ENCODE measurements at regions not wholly inside any gene's neighbourhood (a gene's known extent, or its start where the extent isn't known, plus 50 kb on each side); places are given as distances from the start of the nearest gene placed in this dataset.

DNA sequence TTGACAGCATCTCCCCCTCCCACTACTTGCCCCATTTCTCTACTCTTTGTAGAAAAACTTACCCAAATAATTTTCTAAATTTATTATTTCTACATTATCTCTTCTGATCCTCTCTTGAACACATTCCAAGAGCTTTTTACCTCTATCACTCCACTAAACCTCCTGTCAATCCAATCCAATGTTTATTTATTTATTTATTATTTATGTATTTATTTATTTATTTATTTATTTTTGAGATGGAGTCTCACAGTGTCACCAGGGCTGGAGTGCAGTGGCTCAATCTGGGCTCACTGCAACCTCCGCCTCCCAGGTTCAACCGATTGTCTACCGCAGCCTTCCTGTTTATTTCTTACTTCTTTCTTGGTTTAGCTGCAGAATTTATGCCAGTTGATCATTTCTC, 178.5 kb upstream of the GAS1 start:
- Histone ChIP-seq H2BK12ac (ENCODE audit: low read length) (no peak overlapping the region), H3K9me3 (ENCODE audit: insufficient read depth, low read depth, low read length) (no peaks in the 10 kb centered on the region), H3K27me3 (ENCODE audit: insufficient read depth, low read length) (no peaks in the 10 kb centered on the region), H4K12ac (ENCODE audit: low read depth, low read length) (no peak overlapping the region), H3K79me2 (ENCODE audit: control insufficient read depth, insufficient read depth, low read length, poor library complexity) (no peaks in the 10 kb centered on the region), H2BK5ac (ENCODE audit: low read depth, low read length, poor library complexity) (no peak overlapping the region), H3K27ac (ENCODE audit: low read depth, low read length) (no peak overlapping the region), H2BK120ac (ENCODE audit: insufficient read depth, low read length, poor library complexity) (no peak overlapping the region), H2AK5ac (ENCODE audit: low read length) (no peak overlapping the region), H3K4me1 (ENCODE audit: control insufficient read depth in 1 of 2, insufficient read depth in 2 of 2, low read length in 2 of 2) (no peaks in the 10 kb centered on the region), H3K79me1 (ENCODE audit: low read length) (no peaks in the 10 kb centered on the region), H3K14ac (ENCODE audit: low read length) (no peak overlapping the region), H3K4me2 (ENCODE audit: low read length) (no peak overlapping the region), H3K36me3 (ENCODE audit: control insufficient read depth in 1 of 2, insufficient read depth in 2 of 2, low read length in 2 of 2) (no peaks in the 10 kb centered on the region), H3K23ac (ENCODE audit: low read length) (no peak overlapping the region), H3K4ac (ENCODE audit: low read depth, low read length) (no peak overlapping the region), H2AFZ (ENCODE audit: insufficient read depth, low read length, poor library complexity) (no peak overlapping the region), H3K4me3 (ENCODE audit: low read depth, low read length) (no peak overlapping the region), H3K18ac (ENCODE audit: low read length) (no peak overlapping the region), H4K8ac (ENCODE audit: low read depth, low read length) (no peak overlapping the region), H3K9ac (ENCODE audit: low read length) (no peak overlapping the region), H4K91ac (ENCODE audit: low read depth, low read length) (no peak overlapping the region)
- WGBS (ENCODE audit: extremely low coverage, insufficient coverage, insufficient read length), result no CpG with 5 or more reads among the region's 3 CpGs
- no peak for DNase-seq

DNA sequence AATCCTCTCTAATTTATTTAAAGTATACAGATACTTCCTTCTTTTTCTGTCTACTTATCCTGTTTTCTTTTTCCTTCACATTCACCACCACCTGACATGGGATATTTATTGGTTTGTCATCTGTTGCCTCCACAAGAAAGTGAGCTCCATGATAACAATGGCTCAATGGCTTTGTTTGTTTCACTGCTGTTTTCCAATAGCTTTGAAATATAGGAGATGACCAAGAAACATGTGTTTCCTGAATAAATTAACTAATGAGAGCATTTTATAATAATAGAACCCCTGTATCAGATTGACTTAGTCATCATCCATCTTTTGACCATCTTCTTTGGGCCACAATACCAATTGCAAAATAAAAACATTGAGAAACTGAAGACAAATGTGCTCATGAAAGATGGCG, 180.2 kb upstream of the GAS1 start:
- no peak overlapping the region for H3K4ac ChIP-seq (ENCODE audit: low read depth, low read length)
- no peaks in the 10 kb centered on the region for H3K9me3 ChIP-seq (ENCODE audit: insufficient read depth, low read depth, low read length)
- DNase-seq, result no peak
- no peak overlapping the region for H3K23ac ChIP-seq (ENCODE audit: low read length)
- H3K79me2 ChIP-seq (ENCODE audit: control insufficient read depth, insufficient read depth, low read length, poor library complexity), result no peaks in the 10 kb centered on the region
- H3K36me3 ChIP-seq (ENCODE audit: control insufficient read depth in 1 of 2, insufficient read depth in 2 of 2, low read length in 2 of 2), result no peaks in the 10 kb centered on the region
- H3K4me1 ChIP-seq (ENCODE audit: control insufficient read depth in 1 of 2, insufficient read depth in 2 of 2, low read length in 2 of 2), result no peaks in the 10 kb centered on the region
- H3K79me1 ChIP-seq (ENCODE audit: low read length), result no peaks in the 10 kb centered on the region
- H2AFZ ChIP-seq (ENCODE audit: insufficient read depth, low read length, poor library complexity), result no peak overlapping the region
- no peaks in the 10 kb centered on the region for H3K27me3 ChIP-seq (ENCODE audit: insufficient read depth, low read length)
- no peak overlapping the region for H3K14ac ChIP-seq (ENCODE audit: low read length)
- H2BK5ac ChIP-seq (ENCODE audit: low read depth, low read length, poor library complexity), result no peak overlapping the region
- H3K4me3 ChIP-seq (ENCODE audit: low read depth, low read length), result no peak overlapping the region
- no peak overlapping the region for H4K12ac ChIP-seq (ENCODE audit: low read depth, low read length)
- no peak overlapping the region for H3K4me2 ChIP-seq (ENCODE audit: low read length)
- H3K27ac ChIP-seq (ENCODE audit: low read depth, low read length), result no peak overlapping the region
- H3K18ac ChIP-seq (ENCODE audit: low read length), result no peak overlapping the region
- H4K91ac ChIP-seq (ENCODE audit: low read depth, low read length), result no peak overlapping the region
- H3K9ac ChIP-seq (ENCODE audit: low read length), result no peak overlapping the region
- no peak overlapping the region for H2BK120ac ChIP-seq (ENCODE audit: insufficient read depth, low read length, poor library complexity)
- no peak overlapping the region for H4K8ac ChIP-seq (ENCODE audit: low read depth, low read length)
- no CpG with 5 or more reads among the region's 1 CpG for WGBS (ENCODE audit: extremely low coverage, insufficient coverage, insufficient read length)
- H2BK12ac ChIP-seq (ENCODE audit: low read length), result no peak overlapping the region
- no peak overlapping the region for H2AK5ac ChIP-seq (ENCODE audit: low read length)

DNA sequence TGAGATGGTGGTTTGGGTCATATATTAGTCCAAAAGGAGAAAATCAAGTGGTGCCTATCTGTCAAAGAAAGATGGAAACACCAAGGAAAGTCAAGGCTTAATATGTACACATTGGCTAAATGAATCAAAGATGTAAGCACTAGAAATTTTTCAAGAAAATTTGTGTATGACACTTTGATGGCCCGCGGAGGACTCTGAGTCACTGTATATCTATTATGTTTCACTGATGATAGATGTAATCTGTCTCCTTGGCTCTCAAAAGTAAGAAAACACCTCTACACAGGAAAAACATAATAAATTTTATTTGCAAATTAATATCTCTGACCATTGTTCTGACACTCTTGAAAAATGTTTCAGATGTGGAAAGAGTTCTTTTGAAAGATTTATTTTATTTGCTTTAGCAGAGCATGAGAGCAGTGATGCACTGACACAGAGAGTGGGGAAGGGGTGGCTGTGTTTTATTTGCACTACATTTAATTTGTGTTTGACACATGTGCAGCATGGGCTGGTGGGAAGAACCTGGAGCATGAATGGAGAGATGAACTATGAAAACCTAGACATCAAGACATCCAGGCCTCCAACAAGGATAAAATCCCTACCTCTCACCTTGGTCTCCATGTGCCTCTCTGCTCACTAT, 180.8 kb upstream of the GAS1 start:
- no peak overlapping the region for H2AK5ac ChIP-seq (ENCODE audit: low read length)
- no peak overlapping the region for H2BK120ac ChIP-seq (ENCODE audit: insufficient read depth, low read length, poor library complexity)
- no peak overlapping the region for H3K9ac ChIP-seq (ENCODE audit: low read length)
- H2BK5ac ChIP-seq (ENCODE audit: low read depth, low read length, poor library complexity), result no peak overlapping the region
- H3K4me1 ChIP-seq (ENCODE audit: control insufficient read depth in 1 of 2, insufficient read depth in 2 of 2, low read length in 2 of 2), result no peaks in the 10 kb centered on the region
- no peak overlapping the region for H3K23ac ChIP-seq (ENCODE audit: low read length)
- no peaks in the 10 kb centered on the region for H3K79me2 ChIP-seq (ENCODE audit: control insufficient read depth, insufficient read depth, low read length, poor library complexity)
- no peak for DNase-seq
- no peak overlapping the region for H3K27ac ChIP-seq (ENCODE audit: low read depth, low read length)
- no peak overlapping the region for H3K4ac ChIP-seq (ENCODE audit: low read depth, low read length)
- WGBS (ENCODE audit: extremely low coverage, insufficient coverage, insufficient read length), result no CpG with 5 or more reads among the region's 2 CpGs
- no peak overlapping the region for H2BK12ac ChIP-seq (ENCODE audit: low read length)
- H3K79me1 ChIP-seq (ENCODE audit: low read length), result no peaks in the 10 kb centered on the region
- H2AFZ ChIP-seq (ENCODE audit: insufficient read depth, low read length, poor library complexity), result no peak overlapping the region
- H3K9me3 ChIP-seq (ENCODE audit: insufficient read depth, low read depth, low read length), result no peaks in the 10 kb centered on the region
- H3K4me2 ChIP-seq (ENCODE audit: low read length), result no peak overlapping the region
- H3K36me3 ChIP-seq (ENCODE audit: control insufficient read depth in 1 of 2, insufficient read depth in 2 of 2, low read length in 2 of 2), result no peaks in the 10 kb centered on the region
- H3K14ac ChIP-seq (ENCODE audit: low read length), result no peak overlapping the region
- no peak overlapping the region for H3K4me3 ChIP-seq (ENCODE audit: low read depth, low read length)
- H3K27me3 ChIP-seq (ENCODE audit: insufficient read depth, low read length), result no peaks in the 10 kb centered on the region
- H4K8ac ChIP-seq (ENCODE audit: low read depth, low read length), result no peak overlapping the region
- no peak overlapping the region for H4K91ac ChIP-seq (ENCODE audit: low read depth, low read length)
- no peak overlapping the region for H4K12ac ChIP-seq (ENCODE audit: low read depth, low read length)
- no peak overlapping the region for H3K18ac ChIP-seq (ENCODE audit: low read length)

DNA sequence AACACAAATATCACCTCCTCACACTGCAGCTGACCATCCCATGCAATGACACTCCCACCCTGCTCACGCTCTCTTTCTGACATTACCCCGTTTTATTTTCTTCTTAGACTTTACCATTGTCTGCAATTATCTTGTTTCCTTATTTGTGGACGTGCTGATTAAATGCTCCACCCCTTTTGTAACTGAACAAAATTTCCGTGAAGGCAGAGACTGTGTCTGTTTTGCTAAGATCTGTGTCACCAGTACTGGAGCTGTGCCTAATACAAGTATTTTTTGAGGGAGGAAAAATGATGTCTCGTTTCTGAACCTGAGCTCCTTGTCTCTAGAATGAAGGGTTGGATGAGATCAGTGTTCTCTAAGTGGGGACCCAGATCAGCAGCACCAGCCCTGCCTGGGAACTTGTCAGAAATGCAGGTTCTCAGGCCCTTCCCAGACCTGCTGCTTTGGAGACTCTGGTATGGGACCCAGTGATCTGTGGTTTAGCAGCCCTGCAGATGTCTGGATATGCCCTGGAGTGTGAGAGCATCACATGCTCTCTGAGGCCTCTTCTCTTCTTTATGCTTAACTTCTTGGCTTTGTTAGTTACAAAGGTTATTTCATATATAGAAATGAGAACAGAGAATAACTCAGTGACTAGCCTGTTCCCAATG, 181.7 kb upstream of the GAS1 start:
- Histone ChIP-seq H3K14ac (ENCODE audit: low read length) (no peak overlapping the region), H3K4me2 (ENCODE audit: low read length) (no peak overlapping the region), H3K4ac (ENCODE audit: low read depth, low read length) (no peak overlapping the region), H3K23ac (ENCODE audit: low read length) (no peak overlapping the region), H3K27me3 (ENCODE audit: insufficient read depth, low read length) (no peaks in the 10 kb centered on the region), H2BK5ac (ENCODE audit: low read depth, low read length, poor library complexity) (no peak overlapping the region), H3K4me3 (ENCODE audit: low read depth, low read length) (no peak overlapping the region), H2AK5ac (ENCODE audit: low read length) (no peak overlapping the region), H2AFZ (ENCODE audit: insufficient read depth, low read length, poor library complexity) (no peak overlapping the region), H3K79me1 (ENCODE audit: low read length) (no peaks in the 10 kb centered on the region), H3K4me1 (ENCODE audit: control insufficient read depth in 1 of 2, insufficient read depth in 2 of 2, low read length in 2 of 2) (no peaks in the 10 kb centered on the region), H2BK12ac (ENCODE audit: low read length) (no peak overlapping the region), H3K79me2 (ENCODE audit: control insufficient read depth, insufficient read depth, low read length, poor library complexity) (no peaks in the 10 kb centered on the region), H4K12ac (ENCODE audit: low read depth, low read length) (no peak overlapping the region), H4K8ac (ENCODE audit: low read depth, low read length) (no peak overlapping the region), H3K9ac (ENCODE audit: low read length) (no peak overlapping the region), H3K27ac (ENCODE audit: low read depth, low read length) (no peak overlapping the region), H3K36me3 (ENCODE audit: control insufficient read depth in 1 of 2, insufficient read depth in 2 of 2, low read length in 2 of 2) (no peaks in the 10 kb centered on the region), H4K91ac (ENCODE audit: low read depth, low read length) (no peak overlapping the region), H3K18ac (ENCODE audit: low read length) (no peak overlapping the region), H2BK120ac (ENCODE audit: insufficient read depth, low read length, poor library complexity) (no peak overlapping the region), H3K9me3 (ENCODE audit: insufficient read depth, low read depth, low read length) (no peaks in the 10 kb centered on the region)
- no CpG with 5 or more reads among the region's 5 CpGs for WGBS (ENCODE audit: extremely low coverage, insufficient coverage, insufficient read length)
- DNase-seq, result no peak
